ENCODE measurements at regions not wholly inside any gene's neighbourhood (a gene's known extent, or its start where the extent isn't known, plus 50 kb on each side); places are given as distances from the start of the nearest gene placed in this dataset.

- DNase-seq: no peak
Measured at GRCh38 chr10:10130686-10131085, 887.0 kb upstream of the CELF2 start.

GRCh38 chr10:10132009-10132408 lies 885.7 kb upstream of the CELF2 start:
- DNase-seq: no peak

GRCh38 chr10:10133281-10133680 lies 884.4 kb upstream of the CELF2 start:
- DNase-seq: no peak

DNA sequence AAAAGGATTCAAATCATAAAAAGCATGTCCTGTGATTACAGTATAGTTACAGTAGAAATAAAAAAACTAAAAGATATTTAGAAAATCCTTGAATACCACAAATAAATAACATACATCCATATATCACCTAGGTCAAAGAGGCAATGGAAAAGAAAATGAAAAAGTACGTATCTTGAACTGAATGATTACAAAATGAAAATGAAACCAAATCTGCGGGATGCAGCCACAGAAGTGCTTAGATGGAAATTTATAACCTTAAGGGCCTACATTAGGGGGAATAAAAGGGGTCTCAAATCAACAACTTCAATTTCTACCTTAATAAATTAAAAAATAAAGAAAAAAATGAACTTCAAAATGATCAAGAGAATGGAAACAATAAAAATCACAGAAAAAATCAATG lies 879.0 kb upstream of the CELF2 start:
- no peak for DNase-seq

- no peak for DNase-seq
Measured at GRCh38 chr10:10141782-10142382, 875.8 kb upstream of the CELF2 start.

DNA sequence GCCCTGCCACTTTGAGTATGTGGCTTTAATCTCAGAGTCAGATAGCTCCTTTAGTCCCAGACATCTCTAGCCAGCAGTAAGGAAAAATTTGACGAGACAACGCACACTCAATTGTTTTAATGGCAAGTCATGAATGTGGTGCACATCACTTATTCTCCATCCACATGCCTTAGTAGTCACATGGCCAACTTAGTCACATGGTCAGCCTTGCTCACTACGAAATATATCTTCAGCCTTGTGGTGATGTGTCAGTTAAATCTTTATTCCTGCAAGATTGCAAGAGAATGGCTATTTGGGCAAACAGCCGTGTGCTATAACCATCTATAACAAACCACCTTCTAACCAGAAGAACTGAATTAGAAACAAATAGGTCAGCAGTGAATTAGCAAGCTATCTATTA lies 871.1 kb upstream of the CELF2 start:
- DNase-seq: no peak

- DNase-seq: no peak
Measured at GRCh38 chr10:10149899-10150298, 867.8 kb upstream of the CELF2 start.

GRCh38 chr10:10156917-10157600 lies 860.6 kb upstream of the CELF2 start:
- no peak for DNase-seq

GRCh38 chr10:10160821-10161312 lies 856.8 kb upstream of the CELF2 start:
- DNase-seq: no peak

DNA sequence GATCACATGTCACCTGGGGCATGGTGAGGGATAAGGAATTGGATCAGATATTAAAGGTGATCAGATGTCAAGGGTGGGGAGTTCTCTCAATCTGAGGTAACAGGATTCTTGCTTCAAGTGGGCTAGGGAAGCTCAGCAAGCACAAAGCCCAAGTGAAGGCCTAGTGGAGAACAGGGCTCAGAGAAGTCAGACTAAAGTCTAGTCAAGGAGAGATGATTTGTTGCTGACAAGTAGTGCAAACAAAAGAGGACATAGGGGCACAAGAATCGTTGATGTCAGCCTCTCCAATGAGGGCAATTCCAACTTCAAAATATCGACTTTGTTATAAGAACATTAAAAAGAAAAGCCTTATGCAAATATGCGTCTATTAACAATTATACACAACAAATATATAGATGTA lies 852.8 kb upstream of the CELF2 start:
- DNase-seq: no peak

DNA sequence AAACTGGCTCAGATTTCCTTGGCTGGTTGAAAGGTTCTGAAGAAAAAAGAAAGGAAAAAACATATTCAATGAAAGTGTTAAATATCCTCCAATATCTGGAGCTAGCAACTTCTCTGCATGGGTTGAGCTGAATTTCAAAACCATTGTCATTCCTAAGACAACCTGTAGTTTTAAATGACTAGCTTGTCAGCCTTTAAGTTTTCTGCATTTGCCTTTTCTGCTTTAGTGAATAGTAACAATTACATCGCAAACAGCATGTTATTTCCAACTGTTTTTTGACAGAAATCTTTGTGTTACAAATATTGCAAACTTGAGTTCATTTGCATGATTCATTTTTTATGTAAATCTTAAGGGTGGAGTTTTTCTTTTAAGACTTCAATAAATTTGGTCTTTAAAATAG lies 852.3 kb upstream of the CELF2 start:
- DNase-seq: no peak

DNA sequence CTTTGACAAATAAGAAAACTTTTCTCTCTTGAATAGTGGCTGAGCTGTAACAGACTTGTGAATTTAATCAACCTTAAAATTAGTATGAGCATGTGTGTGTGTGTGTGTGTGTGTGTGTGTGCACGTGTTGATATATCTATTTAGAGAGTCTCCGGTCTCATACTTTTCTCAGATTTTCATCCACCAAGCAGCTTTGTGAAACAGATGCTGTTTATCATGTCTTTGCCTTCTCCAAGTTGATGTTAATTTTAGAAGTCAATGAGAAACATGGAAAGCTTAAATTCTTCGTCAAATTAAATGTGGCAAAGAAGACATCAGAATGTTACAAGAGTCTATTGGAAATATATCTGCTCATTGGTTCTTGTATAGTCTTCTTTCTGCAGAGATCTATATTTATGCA lies 839.2 kb upstream of the CELF2 start:
- no peak for DNase-seq

DNA sequence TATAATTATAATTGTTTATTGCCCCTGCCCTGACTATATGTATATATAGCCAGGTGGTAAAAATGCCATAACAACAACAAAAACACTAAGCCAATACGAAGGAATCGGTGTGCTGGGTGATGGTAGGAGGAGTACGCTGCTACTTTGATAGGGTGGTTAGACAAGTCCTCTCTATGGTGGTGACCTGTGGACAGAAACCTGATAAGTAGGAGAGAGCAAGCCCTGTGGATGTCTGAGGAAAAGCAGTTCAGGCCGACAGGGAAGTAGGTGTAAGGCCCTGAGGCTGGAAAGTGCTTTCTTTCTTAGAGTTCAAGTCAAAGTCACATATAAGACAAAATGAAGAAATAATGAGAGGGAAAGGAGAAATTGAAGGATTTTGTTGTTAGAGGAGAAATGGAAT lies 823.8 kb upstream of the CELF2 start:
- DNase-seq: no peak

GRCh38 chr10:10196701-10197100 lies 821.0 kb upstream of the CELF2 start:
- no peak for DNase-seq

DNA sequence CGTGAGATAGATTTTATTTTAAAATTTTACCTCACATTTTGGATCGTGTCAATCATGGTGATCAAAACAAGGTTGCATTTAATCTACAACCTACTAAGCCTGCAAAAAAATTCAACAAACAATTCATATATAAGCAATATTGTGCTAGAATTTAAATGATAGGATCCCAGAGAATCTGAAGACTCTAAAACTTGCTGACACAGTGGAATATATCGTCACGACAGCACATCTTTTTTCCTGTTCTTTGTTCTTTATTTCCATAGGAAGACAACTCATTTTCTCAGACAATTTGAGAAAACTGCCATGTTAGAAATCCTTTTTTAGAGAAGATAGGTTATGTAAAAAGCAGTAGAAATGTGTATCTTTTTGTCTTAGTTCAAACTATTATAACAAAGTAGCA lies 820.2 kb upstream of the CELF2 start:
- no peak for DNase-seq

- DNase-seq: no peak
Measured at GRCh38 chr10:10198363-10198762, 819.3 kb upstream of the CELF2 start.

DNA sequence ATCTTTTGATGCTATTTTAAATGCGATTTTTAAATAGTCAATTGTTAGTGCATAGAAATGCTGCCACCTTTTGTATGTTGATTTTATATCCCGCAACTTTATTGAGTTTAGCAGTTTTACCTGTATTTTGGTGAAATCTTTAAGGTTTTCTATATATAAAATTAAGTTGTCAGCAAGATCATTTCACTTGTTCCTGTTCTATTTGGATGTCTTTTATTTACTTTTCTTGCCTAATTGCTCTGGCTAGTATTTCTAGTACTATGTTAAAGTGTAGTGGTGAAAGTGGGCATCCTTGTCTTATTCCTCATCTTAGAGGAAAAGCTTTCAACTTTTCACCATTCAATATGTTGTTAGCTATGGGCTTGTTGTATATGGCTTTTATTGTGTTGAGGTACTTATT lies 813.3 kb upstream of the CELF2 start:
- DNase-seq: no peak

- no peak for DNase-seq
Measured at GRCh38 chr10:10205906-10206305, 811.8 kb upstream of the CELF2 start.

DNA sequence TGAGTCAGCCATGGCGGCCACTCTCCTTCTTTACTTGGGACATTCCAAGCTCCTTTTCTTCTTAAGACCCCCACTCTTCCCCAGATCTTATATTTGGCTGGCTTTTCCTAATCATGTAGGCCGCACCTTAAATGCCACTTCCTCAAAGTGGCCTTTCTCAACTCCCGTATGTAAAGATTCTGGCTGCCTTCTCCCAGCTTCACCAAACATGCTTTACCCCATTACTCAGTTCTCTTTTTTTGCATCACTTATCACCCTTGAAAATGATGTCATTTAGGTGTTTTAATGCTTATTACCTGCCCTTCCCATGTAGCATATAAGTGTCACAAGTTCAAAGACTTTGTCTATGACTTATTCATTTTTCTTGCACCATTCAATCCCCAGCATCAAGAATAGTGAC lies 810.1 kb upstream of the CELF2 start:
- DNase-seq: no peak

- no peak for DNase-seq
Measured at GRCh38 chr10:10208196-10208595, 809.5 kb upstream of the CELF2 start.

DNA sequence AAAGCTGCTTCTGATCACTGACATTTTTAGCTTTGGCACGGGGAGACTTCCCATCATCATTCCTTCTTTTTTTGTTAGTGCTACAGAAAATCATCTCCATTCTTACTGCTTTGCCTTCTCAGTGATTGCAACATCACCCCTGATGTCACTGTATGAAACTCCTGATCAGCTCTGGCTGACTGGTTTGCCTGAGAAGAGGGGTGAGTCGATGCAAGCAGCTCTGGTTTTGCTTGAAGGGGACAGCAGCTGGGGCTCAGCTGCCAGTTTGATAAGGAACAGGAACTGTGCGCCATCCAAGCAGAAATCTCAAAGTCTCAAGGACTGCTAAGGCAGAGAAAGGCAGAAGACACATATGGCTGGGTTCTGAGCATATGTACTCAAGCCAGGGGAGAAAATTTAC lies 808.5 kb upstream of the CELF2 start:
- no peak for DNase-seq

- DNase-seq: no peak
Measured at GRCh38 chr10:10211409-10211808, 806.3 kb upstream of the CELF2 start.

DNA sequence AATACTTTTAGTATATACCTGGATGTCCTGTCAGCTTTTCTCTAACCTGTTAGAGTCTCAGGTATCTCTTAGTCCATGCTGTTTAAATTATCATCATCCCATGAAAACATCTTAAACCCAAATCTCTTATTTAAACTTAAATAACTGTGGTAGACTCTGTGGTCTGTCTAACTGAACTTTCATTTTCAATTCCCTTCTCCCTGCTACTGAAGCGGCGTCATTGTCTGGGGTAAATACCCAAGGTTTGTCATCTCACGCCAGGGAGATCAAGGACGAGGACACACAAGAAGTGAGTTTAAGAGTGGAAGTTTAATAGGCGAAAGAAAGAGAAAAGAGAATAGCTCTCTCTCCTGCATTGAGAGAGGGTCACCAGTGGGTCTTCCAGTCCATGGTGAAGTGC lies 804.4 kb upstream of the CELF2 start:
- no peak for DNase-seq

DNA sequence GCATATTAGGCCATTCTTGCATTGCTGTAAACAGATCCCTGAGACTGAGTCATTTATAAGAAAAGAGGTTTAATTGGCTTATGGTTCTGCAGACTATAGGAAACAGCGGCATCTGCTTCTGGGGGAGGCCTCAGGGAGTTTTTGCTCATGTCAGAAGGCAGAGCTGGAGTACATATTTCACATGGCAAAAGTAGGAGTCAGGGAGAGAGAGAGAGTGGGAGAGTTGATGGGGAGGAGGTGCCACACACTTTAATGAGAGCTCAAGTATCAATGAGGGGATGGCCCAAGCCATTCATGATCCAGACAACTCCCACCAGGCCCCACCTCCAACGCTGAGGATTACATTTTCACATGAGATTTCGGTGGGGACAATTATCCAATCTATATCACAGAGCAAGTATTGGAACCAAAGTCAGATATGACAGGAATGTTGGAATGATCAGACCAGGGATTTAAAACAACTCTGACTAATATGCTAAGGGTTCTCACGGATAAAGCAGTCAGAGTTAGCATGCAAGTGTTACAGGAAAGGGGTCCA lies 795.3 kb upstream of the CELF2 start:
- DNase-seq: no peak

- DNase-seq: no peak
Measured at GRCh38 chr10:10223131-10223530, 794.5 kb upstream of the CELF2 start.
